ENCODE measurements at regions not wholly inside any gene's neighbourhood (a gene's known extent, or its start where the extent isn't known, plus 50 kb on each side); places are given as distances from the start of the nearest gene placed in this dataset.

DNA sequence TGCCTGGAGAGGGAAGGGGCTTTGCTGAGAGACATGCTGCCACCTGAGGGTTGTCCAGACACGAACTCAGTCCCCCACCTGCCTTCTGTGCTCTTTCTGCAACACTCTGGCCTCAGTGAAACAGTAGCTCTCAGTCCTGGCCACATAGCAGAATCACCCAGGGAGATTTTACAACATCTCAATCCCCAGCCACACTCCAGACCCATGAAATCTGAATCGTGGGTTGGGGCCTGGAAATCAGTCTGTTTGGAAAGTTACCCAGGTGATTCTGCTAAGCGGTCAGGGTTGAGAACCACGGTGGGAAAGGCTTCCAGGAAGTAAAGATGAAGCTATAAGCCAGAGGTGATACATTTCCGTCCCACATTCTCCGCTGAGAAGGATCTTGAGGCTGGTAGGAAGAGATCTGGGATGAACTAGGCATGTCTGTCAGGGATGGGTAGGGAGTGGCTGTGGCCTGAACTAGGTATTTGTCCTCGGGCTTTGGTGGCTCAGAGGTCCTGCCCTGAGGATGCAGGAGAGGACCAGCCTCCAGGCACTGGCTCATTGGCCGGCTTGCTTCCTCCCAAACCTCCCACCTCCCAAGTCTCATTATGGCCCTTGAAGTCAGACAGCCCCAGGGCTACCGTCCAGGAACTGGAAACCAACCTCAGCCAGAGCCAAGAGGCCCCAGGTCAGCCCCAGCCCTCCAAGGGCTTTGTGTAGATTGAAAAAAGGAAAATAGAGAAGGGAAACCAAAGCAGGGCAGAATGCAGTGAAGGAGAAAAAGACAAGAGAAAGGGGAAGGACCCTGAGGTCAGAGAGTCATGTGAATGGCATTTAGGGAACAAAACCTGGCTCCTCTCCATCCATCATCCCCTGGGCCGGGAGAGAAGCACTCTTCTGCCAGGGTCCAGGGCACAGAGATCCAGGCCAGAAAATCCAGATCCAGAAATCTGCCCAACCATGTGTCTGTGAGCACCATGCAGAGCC lies 119.6 kb downstream of the ZFP36L2 start:
- H3K4me2 ChIP-seq (ENCODE audit: extremely low read depth, insufficient read depth, low read length), result no peak overlapping the region
- no peak overlapping the region for H3K9ac ChIP-seq (ENCODE audit: insufficient read depth, low read length)
- H3K36me3 ChIP-seq (ENCODE audit: control insufficient read depth, insufficient read depth, low read length), result no peaks in the 10 kb centered on the region
- no peak overlapping the region for H3K4me3 ChIP-seq (replicated peaks in 1 of 4; ENCODE audit: control extremely low read depth in 1 of 4, insufficient read depth in 1 of 4, low read depth in 3 of 4, low read length in 4 of 4)
- H4K20me1 ChIP-seq (ENCODE audit: control insufficient read depth, extremely low read depth, insufficient read depth, low read length), result no peaks in the 10 kb centered on the region
- peak overlapping the region; percentile 26 for H3K27ac ChIP-seq (ENCODE audit: insufficient read depth, low read length)
- no peak for TF ChIP-seq EZH2 (IDR thresholded peaks at IDR 0.05; ENCODE audit: low read length, missing control alignments)
- TF ChIP-seq, protein P1, sequence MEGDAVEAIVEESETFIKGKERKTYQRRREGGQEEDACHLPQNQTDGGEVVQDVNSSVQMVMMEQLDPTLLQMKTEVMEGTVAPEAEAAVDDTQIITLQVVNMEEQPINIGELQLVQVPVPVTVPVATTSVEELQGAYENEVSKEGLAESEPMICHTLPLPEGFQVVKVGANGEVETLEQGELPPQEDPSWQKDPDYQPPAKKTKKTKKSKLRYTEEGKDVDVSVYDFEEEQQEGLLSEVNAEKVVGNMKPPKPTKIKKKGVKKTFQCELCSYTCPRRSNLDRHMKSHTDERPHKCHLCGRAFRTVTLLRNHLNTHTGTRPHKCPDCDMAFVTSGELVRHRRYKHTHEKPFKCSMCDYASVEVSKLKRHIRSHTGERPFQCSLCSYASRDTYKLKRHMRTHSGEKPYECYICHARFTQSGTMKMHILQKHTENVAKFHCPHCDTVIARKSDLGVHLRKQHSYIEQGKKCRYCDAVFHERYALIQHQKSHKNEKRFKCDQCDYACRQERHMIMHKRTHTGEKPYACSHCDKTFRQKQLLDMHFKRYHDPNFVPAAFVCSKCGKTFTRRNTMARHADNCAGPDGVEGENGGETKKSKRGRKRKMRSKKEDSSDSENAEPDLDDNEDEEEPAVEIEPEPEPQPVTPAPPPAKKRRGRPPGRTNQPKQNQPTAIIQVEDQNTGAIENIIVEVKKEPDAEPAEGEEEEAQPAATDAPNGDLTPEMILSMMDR (conservative IDR thresholded peaks at IDR 0.05 in 1 of 2, IDR thresholded peaks at IDR 0.05 in 1 of 2; ENCODE audit: low read depth in 1 of 2, low read length in 2 of 2), result no peak
- H3K79me2 ChIP-seq (ENCODE audit: control insufficient read depth, insufficient read depth, low read length), result no peaks in the 10 kb centered on the region
- H2AFZ ChIP-seq (ENCODE audit: low read length), result no peak overlapping the region
- H3K4me1 ChIP-seq (ENCODE audit: control insufficient read depth, extremely low read depth, insufficient read depth, low read length), result peaks cover 31% of the 10 kb centered on the region
- peak in 1 of 2 donors; percentile 18 for DNase-seq (ENCODE audit: low read depth in 2 of 2)
- H3K9me3 ChIP-seq (ENCODE audit: control insufficient read depth, insufficient read depth, low read depth, low read length), result no peaks in the 10 kb centered on the region
- H3K27me3 ChIP-seq (ENCODE audit: control insufficient read depth, insufficient read depth, low read length), result no peaks in the 10 kb centered on the region

DNA sequence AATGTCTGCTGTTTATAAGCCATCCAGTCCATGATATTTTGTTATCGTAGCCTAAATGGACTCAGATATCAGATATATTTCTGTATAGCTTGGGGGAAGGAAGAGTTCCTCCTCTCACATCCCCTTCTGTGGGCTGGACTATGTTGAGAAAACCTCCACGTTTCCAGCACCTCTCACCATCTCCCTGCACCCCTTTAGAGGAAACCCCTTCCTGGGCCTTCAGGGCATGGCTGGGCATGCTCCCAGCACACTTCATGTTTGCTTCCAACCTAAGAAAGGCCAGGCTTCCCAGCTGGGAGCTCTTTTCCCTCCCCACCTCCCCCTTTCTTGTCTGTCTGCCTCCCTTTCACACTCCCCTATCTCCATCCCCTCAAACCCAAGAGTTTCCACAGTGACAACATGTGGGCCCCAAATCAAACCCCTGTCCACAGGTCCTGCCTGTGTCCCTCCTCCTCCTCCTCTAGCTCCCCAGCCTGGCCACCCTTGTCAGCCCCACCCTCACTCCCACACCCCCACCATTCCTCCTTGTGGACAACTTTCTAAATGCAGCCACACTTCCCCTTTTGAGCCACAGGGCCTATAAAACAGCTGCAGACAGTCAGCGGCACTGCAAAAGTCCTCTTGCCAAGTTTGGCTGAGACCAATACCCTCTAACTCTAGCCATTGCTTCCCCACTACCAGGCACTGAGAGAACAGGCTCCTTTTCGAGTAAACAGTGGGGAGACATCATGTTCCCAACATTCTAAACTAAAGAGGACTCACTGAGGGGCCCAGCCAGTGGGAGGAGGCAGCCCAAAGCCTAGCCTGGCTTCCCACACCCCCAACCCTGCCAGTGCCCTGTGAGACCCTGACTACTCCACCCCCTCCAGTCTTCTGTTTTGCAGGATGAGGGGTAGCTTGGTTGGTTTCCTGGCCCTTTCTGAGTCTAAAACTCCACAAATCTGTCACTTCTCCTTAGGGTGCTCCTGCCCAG lies 120.5 kb downstream of the ZFP36L2 start:
- H3K4me3 ChIP-seq (replicated peaks in 1 of 4; ENCODE audit: control extremely low read depth in 1 of 4, insufficient read depth in 1 of 4, low read depth in 3 of 4, low read length in 4 of 4), result no peak overlapping the region
- no peaks in the 10 kb centered on the region for H3K36me3 ChIP-seq (ENCODE audit: control insufficient read depth, insufficient read depth, low read length)
- peaks cover 40% of the 10 kb centered on the region for H3K4me1 ChIP-seq (ENCODE audit: control insufficient read depth, extremely low read depth, insufficient read depth, low read length)
- peak overlapping the region; percentile 54 for H3K27ac ChIP-seq (ENCODE audit: insufficient read depth, low read length)
- H3K9ac ChIP-seq (ENCODE audit: insufficient read depth, low read length), result no peak overlapping the region
- peak overlapping the region; percentile 28 for H2AFZ ChIP-seq (ENCODE audit: low read length)
- peak; percentile 59 to 93 for DNase-seq (ENCODE audit: low read depth in 2 of 2)
- H3K27me3 ChIP-seq (ENCODE audit: control insufficient read depth, insufficient read depth, low read length), result no peaks in the 10 kb centered on the region
- no peaks in the 10 kb centered on the region for H3K79me2 ChIP-seq (ENCODE audit: control insufficient read depth, insufficient read depth, low read length)
- TF ChIP-seq, protein P1 (conservative IDR thresholded peaks at IDR 0.05 in 1 of 2, IDR thresholded peaks at IDR 0.05 in 1 of 2; ENCODE audit: low read depth in 1 of 2, low read length in 2 of 2), result peak; percentile 57 to 58
- no peak for TF ChIP-seq EZH2 (IDR thresholded peaks at IDR 0.05; ENCODE audit: low read length, missing control alignments)
- H3K4me2 ChIP-seq (ENCODE audit: extremely low read depth, insufficient read depth, low read length), result no peak overlapping the region
- H3K9me3 ChIP-seq (ENCODE audit: control insufficient read depth, insufficient read depth, low read depth, low read length), result no peaks in the 10 kb centered on the region
- no peaks in the 10 kb centered on the region for H4K20me1 ChIP-seq (ENCODE audit: control insufficient read depth, extremely low read depth, insufficient read depth, low read length)

- Histone ChIP-seq H3K4me2 (ENCODE audit: extremely low read depth, insufficient read depth, low read length) (no peak overlapping the region), H3K9ac (ENCODE audit: insufficient read depth, low read length) (no peak overlapping the region), H3K79me2 (ENCODE audit: control insufficient read depth, insufficient read depth, low read length) (no peaks in the 10 kb centered on the region), H2AFZ (ENCODE audit: low read length) (no peak overlapping the region), H3K4me3 (replicated peaks in 1 of 4; ENCODE audit: control extremely low read depth in 1 of 4, insufficient read depth in 1 of 4, low read depth in 3 of 4, low read length in 4 of 4) (no peak overlapping the region), H3K36me3 (ENCODE audit: control insufficient read depth, insufficient read depth, low read length) (no peaks in the 10 kb centered on the region), H4K20me1 (ENCODE audit: control insufficient read depth, extremely low read depth, insufficient read depth, low read length) (no peaks in the 10 kb centered on the region), H3K27ac (ENCODE audit: insufficient read depth, low read length) (no peak overlapping the region), H3K9me3 (ENCODE audit: control insufficient read depth, insufficient read depth, low read depth, low read length) (no peaks in the 10 kb centered on the region), H3K27me3 (ENCODE audit: control insufficient read depth, insufficient read depth, low read length) (no peaks in the 10 kb centered on the region), H3K4me1 (ENCODE audit: control insufficient read depth, extremely low read depth, insufficient read depth, low read length) (peaks cover 35% of the 10 kb centered on the region)
- TF ChIP-seq, protein P1 (conservative IDR thresholded peaks at IDR 0.05 in 1 of 2, IDR thresholded peaks at IDR 0.05 in 1 of 2; ENCODE audit: low read depth in 1 of 2, low read length in 2 of 2), result no peak
- no peak for DNase-seq (ENCODE audit: low read depth in 2 of 2)
Measured at GRCh38 chr2:43104763-43105162, 121.6 kb downstream of the ZFP36L2 start.

Data from fibroblast of lung (primary cell).